Colonic mucosa (tissue), 4 donors: ENCODE measurements at regions not wholly inside any gene's neighbourhood (a gene's known extent, or its start where the extent isn't known, plus 50 kb on each side); places are given as distances from the start of the nearest gene placed in this dataset.

Experiments used
- DNase-seq: peaks from one replicate; pipeline ENCODE4 v3.0.0-alpha.2; 2020
- H3K27ac ChIP-seq: fragments of 200-600 bp; one replicate; pipeline ENCODE4 v1.8.0; 2021
- H3K27me3 ChIP-seq: fragments of 200-600 bp; one replicate; pipeline ENCODE4 v1.8.0; 2021
- H3K36me3 ChIP-seq: fragments of 200-600 bp; one replicate; pipeline ENCODE4 v1.8.0; 2021
- H3K4me1 ChIP-seq: fragments of 200-600 bp; one replicate; pipeline ENCODE4 v1.8.0; 2021; ENCODE audit warnings: mild to moderate bottlenecking
- H3K4me3 ChIP-seq: fragments of 200-600 bp; one replicate; pipeline ENCODE4 v1.8.0; 2021
- H3K9ac ChIP-seq, 2 donors: one replicate each; pipeline ENCODE4 v1.7.0; 2013; ENCODE audit warnings: control low read depth in 2 of 2, low read depth in 2 of 2, low read length in 2 of 2
- H3K9me3 ChIP-seq: fragments of 200-600 bp; one replicate; pipeline ENCODE4 v1.8.0; 2021
- CTCF ChIP-seq: fragments of 200-600 bp; IDR thresholded peaks from one replicate; pipeline ENCODE4 v1.8.0; 2022; ENCODE audit warnings: antibody characterized with exemption, mild to moderate bottlenecking
- intact Hi-C: fragments of 100-400 bp; cut with DNase I; formaldehyde crosslinking; loops from one replicate; pipeline ENCODE4 v1.14.1; 2022
- donor health status: healthy.
- donor health status: DM: no; HTN: no; CAD: no.
- donor health status: DM: no; HTN: no; CAD: no.

DNA sequence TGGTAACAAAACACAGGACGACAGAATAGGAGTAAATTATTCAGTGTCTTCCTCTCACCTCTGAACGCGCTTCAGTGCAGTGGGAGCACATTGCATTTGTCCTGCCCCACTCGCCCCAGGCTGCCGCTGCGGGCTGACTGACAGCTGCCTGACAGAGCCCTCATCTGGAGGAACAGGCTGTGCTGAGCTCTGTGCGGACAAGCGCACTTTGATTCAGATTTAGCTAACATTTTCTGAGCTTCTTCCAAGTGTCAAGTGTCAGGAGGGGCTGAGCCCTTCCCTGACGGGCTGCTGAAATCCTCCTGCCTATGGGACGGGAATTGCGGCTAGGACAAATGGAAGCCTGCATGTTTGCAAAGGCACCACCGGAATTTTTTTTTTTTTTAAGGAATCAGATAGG lies 383.0 kb upstream of the CDH4 start:
- Histone ChIP-seq H3K4me3 (no peak overlapping the region), H3K4me1 (no peaks in the 10 kb centered on the region), H3K27ac (no peak overlapping the region), H3K9ac (no peak overlapping the region), H3K36me3 (no peaks in the 10 kb centered on the region), H3K27me3 (no peaks in the 10 kb centered on the region), H3K9me3 (no peaks in the 10 kb centered on the region)
- no peak for DNase-seq
- no peak for TF ChIP-seq CTCF
- intact Hi-C loops: no loop called here

GRCh38 chr20:60869625-60870024 lies 382.4 kb upstream of the CDH4 start:
- Histone ChIP-seq H3K36me3 (no peaks in the 10 kb centered on the region), H3K9ac (no peak overlapping the region), H3K27ac (no peak overlapping the region), H3K4me1 (no peaks in the 10 kb centered on the region), H3K4me3 (no peak overlapping the region), H3K27me3 (no peaks in the 10 kb centered on the region), H3K9me3 (no peaks in the 10 kb centered on the region)
- intact Hi-C loops: no loop called here
- no peak for DNase-seq
- no peak for TF ChIP-seq CTCF

GRCh38 chr20:60870040-60870439 lies 382.0 kb upstream of the CDH4 start:
- no peak for TF ChIP-seq CTCF
- Histone ChIP-seq H3K27ac (no peak overlapping the region), H3K9ac (no peak overlapping the region), H3K36me3 (no peaks in the 10 kb centered on the region), H3K4me3 (no peak overlapping the region), H3K4me1 (no peaks in the 10 kb centered on the region), H3K9me3 (no peaks in the 10 kb centered on the region), H3K27me3 (no peaks in the 10 kb centered on the region)
- no peak for DNase-seq
- intact Hi-C loops: no loop called here

GRCh38 chr20:60872224-60872623 lies 379.8 kb upstream of the CDH4 start:
- intact Hi-C loops: no loop called here
- H3K27me3 ChIP-seq: no peaks in the 10 kb centered on the region
- TF ChIP-seq CTCF: no peak
- no peak overlapping the region for H3K9ac ChIP-seq
- DNase-seq: no peak
- H3K9me3 ChIP-seq: no peaks in the 10 kb centered on the region
- no peaks in the 10 kb centered on the region for H3K4me1 ChIP-seq
- no peak overlapping the region for H3K27ac ChIP-seq
- H3K4me3 ChIP-seq: no peak overlapping the region
- H3K36me3 ChIP-seq: no peaks in the 10 kb centered on the region

DNA sequence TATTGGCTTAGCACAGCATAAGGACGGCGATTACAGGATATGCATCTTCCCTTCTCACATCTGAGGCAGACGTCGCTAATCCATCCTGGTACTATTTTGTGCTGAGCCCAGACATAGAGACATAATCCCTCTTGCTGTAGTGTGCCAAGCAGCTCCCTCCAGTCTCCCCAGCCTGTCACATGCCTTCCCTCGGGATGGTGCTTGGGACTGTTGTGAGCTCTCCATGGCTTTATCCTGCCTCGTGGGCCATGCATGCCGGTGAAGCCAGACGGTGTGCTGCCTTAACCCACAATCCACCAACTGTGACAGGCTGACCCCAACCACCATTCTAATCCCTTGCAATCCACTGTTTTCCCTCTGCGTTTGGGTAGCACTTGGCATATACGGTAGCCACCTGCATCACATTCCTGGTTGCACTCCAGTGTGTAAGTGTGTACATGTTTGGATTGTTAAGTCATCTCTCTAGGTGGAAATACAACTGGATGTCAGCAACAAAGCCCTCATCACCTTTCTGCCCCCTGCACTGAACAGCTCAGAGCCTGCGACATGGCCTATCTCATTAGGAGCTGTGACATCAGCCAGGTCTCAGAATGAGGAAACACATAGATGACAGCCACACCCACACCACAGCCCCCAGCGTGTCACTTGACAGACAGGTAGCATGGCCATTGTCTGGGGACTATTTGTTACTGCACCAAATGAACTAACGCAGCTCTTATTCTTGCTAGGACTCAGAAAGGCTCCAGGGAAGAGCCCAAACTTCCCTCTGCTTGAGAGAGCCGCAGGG lies 374.8 kb upstream of the CDH4 start:
- Histone ChIP-seq H3K4me3 (no peak overlapping the region), H3K27me3 (no peaks in the 10 kb centered on the region), H3K27ac (no peak overlapping the region), H3K9ac (no peak overlapping the region), H3K9me3 (no peaks in the 10 kb centered on the region), H3K4me1 (no peaks in the 10 kb centered on the region), H3K36me3 (no peaks in the 10 kb centered on the region)
- no peak for TF ChIP-seq CTCF
- intact Hi-C loops: no loop called here
- DNase-seq: no peak
